ENCODE measurements at regions not wholly inside any gene's neighbourhood (a gene's known extent, or its start where the extent isn't known, plus 50 kb on each side); places are given as distances from the start of the nearest gene placed in this dataset.

- no peak for TF ChIP-seq CTCF (IDR thresholded peaks at IDR 0.05)
- no peak for TF ChIP-seq POLR2A (IDR thresholded peaks at IDR 0.05)
- no peak for TF ChIP-seq POLR2AphosphoS5 (IDR thresholded peaks at IDR 0.05; ENCODE audit: insufficient read depth in 1 of 2, low read depth in 1 of 2)
Measured at GRCh38 chr10:33632432-33632831, 298.0 kb upstream of the NRP1 start.
